ENCODE measurements at regions not wholly inside any gene's neighbourhood (a gene's known extent, or its start where the extent isn't known, plus 50 kb on each side); places are given as distances from the start of the nearest gene placed in this dataset.

- no peak for TF ChIP-seq EP300 (IDR thresholded peaks at IDR 0.05)
- no peak for TF ChIP-seq POLR2A (IDR thresholded peaks at IDR 0.05)
- no peak for TF ChIP-seq CTCF (IDR thresholded peaks at IDR 0.05)
- no peak for TF ChIP-seq POLR2AphosphoS5 (IDR thresholded peaks at IDR 0.05)
- no peak for DNase-seq
- no peak for ATAC-seq (ENCODE audit: low FRiP score in 2 of 2)
- Histone ChIP-seq H3K27ac (no peak overlapping the region), H3K36me3 (no peaks in the 10 kb centered on the region), H3K27me3 (no peaks in the 10 kb centered on the region), H3K4me3 (no peak overlapping the region), H3K9me3 (no peaks in the 10 kb centered on the region), H3K4me1 (no peaks in the 10 kb centered on the region)
Observed at GRCh38 chr3:161713731-161714130, 217.1 kb downstream of the OTOL1 start.

GRCh38 chr3:161731968-161732367, 235.4 kb downstream of the OTOL1 start:
- no peak overlapping the region for H3K27ac ChIP-seq
- no peak for ATAC-seq (ENCODE audit: low FRiP score in 2 of 2)
- no peak overlapping the region for H3K4me3 ChIP-seq
- no peaks in the 10 kb centered on the region for H3K4me1 ChIP-seq
- no peak for DNase-seq
- no peak for TF ChIP-seq POLR2A (IDR thresholded peaks at IDR 0.05)
- no peak for TF ChIP-seq CTCF (IDR thresholded peaks at IDR 0.05)
- no peak for TF ChIP-seq EP300 (IDR thresholded peaks at IDR 0.05)
- no peak for TF ChIP-seq POLR2AphosphoS5 (IDR thresholded peaks at IDR 0.05)
- no peaks in the 10 kb centered on the region for H3K27me3 ChIP-seq
- 82 to 93% methylated on average over 2 of the region's 2 CpGs for WGBS, 2 donors
- no peaks in the 10 kb centered on the region for H3K9me3 ChIP-seq
- H3K36me3 ChIP-seq: no peaks in the 10 kb centered on the region

GRCh38 chr3:161737171-161737570, 240.6 kb downstream of the OTOL1 start:
- ATAC-seq (ENCODE audit: low FRiP score in 2 of 2) (no peak), DNase-seq (no peak)
- Histone ChIP-seq H3K27me3 (no peaks in the 10 kb centered on the region), H3K9me3 (no peaks in the 10 kb centered on the region), H3K4me3 (no peak overlapping the region), H3K36me3 (no peaks in the 10 kb centered on the region), H3K27ac (no peak overlapping the region), H3K4me1 (no peaks in the 10 kb centered on the region)
- no peak for TF ChIP-seq POLR2AphosphoS5 (IDR thresholded peaks at IDR 0.05)
- no peak for TF ChIP-seq CTCF (IDR thresholded peaks at IDR 0.05)
- TF ChIP-seq EP300 (IDR thresholded peaks at IDR 0.05): no peak

- no peaks in the 10 kb centered on the region for H3K4me1 ChIP-seq
- no peaks in the 10 kb centered on the region for H3K9me3 ChIP-seq
- no peak overlapping the region for H3K4me3 ChIP-seq
- no peaks in the 10 kb centered on the region for H3K36me3 ChIP-seq
- no peak overlapping the region for H3K27ac ChIP-seq
- TF ChIP-seq POLR2A (IDR thresholded peaks at IDR 0.05) (no peak), CTCF (IDR thresholded peaks at IDR 0.05) (no peak), EP300 (IDR thresholded peaks at IDR 0.05) (no peak), POLR2AphosphoS5 (IDR thresholded peaks at IDR 0.05) (no peak)
- ATAC-seq (ENCODE audit: low FRiP score in 2 of 2) (no peak), DNase-seq (no peak)
- no peaks in the 10 kb centered on the region for H3K27me3 ChIP-seq
Observed at GRCh38 chr3:161740421-161740820, 243.8 kb downstream of the OTOL1 start.

- WGBS, 2 donors: 84 to 85% methylated on average over 4 of the region's 4 CpGs
- TF ChIP-seq POLR2AphosphoS5 (IDR thresholded peaks at IDR 0.05) (no peak), EP300 (IDR thresholded peaks at IDR 0.05) (no peak), CTCF (IDR thresholded peaks at IDR 0.05) (no peak)
- no peak for ATAC-seq (ENCODE audit: low FRiP score in 2 of 2)
Observed at GRCh38 chr3:161744366-161744765, 247.8 kb downstream of the OTOL1 start.

More at GRCh38 chr3:161744366-161744765, 247.8 kb downstream of the OTOL1 start:
- no peaks in the 10 kb centered on the region for H3K36me3 ChIP-seq
- no peaks in the 10 kb centered on the region for H3K27me3 ChIP-seq
- H3K9me3 ChIP-seq: no peaks in the 10 kb centered on the region
- no peak overlapping the region for H3K4me3 ChIP-seq
- H3K4me1 ChIP-seq: no peaks in the 10 kb centered on the region
- no peak overlapping the region for H3K27ac ChIP-seq
- no peak for DNase-seq

Measured in upper lobe of left lung (tissue), 6 donors.